GM23338 (cell line): ENCODE measurements at regions not wholly inside any gene's neighbourhood (a gene's known extent, or its start where the extent isn't known, plus 50 kb on each side); places are given as distances from the start of the nearest gene placed in this dataset.

Experiments used
- CTCF ChIP-seq, 2 experiments: fragments of 200-600 bp in 1 of 2; sonication (generic) in 1 of 2; conservative IDR thresholded peaks; 2 replicates each; pipeline versions ENCODE4 v1.5.1 to v1.6.1; 2016 to 2017; ENCODE audit warnings: antibody characterized with exemption in 2 of 2, low read depth in 2 of 2, mild to moderate bottlenecking in 2 of 2, moderate library complexity in 1 of 2
- EZH2 ChIP-seq: fragments of 200-600 bp; sonication (generic); IDR thresholded peaks from one replicate; pipeline ENCODE4 v1.8.0; 2017; ENCODE audit warnings: antibody characterized with exemption, mild to moderate bottlenecking, low read depth; ENCODE audit not compliant: unreplicated experiment
- EZH2phosphoT487 ChIP-seq: fragments of 200-600 bp; sonication (generic); IDR thresholded peaks from one replicate; pipeline ENCODE4 v1.8.1; 2018; ENCODE audit warnings: antibody characterized with exemption; ENCODE audit not compliant: unreplicated experiment
- JUNB ChIP-seq: IDR thresholded peaks from one replicate; pipeline ENCODE4 v1.6.1; 2016; ENCODE audit warnings: antibody characterized with exemption; ENCODE audit not compliant: unreplicated experiment
- NANOG ChIP-seq: IDR thresholded peaks from 2 replicates; pipeline ENCODE4 v1.6.1; 2016; ENCODE audit warnings: antibody characterized with exemption, borderline replicate concordance
- POLR2AphosphoS5 ChIP-seq: IDR thresholded peaks from 2 replicates; pipeline ENCODE4 v1.6.1; 2016; ENCODE audit warnings: antibody characterized with exemption, low read depth
- REST ChIP-seq: IDR thresholded peaks from one replicate; pipeline ENCODE4 v1.6.1; 2018; ENCODE audit warnings: antibody characterized with exemption; ENCODE audit not compliant: unreplicated experiment
- ZNF114 ChIP-seq: fragments of 250-450 bp; sonication (Bioruptor Pico); IDR thresholded peaks from 2 replicates; pipeline ENCODE4 v1.5.0; 2020; ENCODE audit warnings: mild to moderate bottlenecking, moderate library complexity
- ZNF462 ChIP-seq: fragments of 250-450 bp; sonication (Bioruptor Pico); IDR thresholded peaks from 2 replicates; pipeline ENCODE4 v1.5.0; 2020; ENCODE audit warnings: mild to moderate bottlenecking, moderate library complexity

GRCh38 chr12:28951935-28952334, 197.1 kb upstream of the FAR2 start (continued):
- TF ChIP-seq ZNF462 (CRISPR knock-in tag) (no peak), JUNB (no peak), ZNF114 (no peak), POLR2AphosphoS5 (no peak), EZH2phosphoT487 (no peak), NANOG (no peak), REST (no peak), CTCF (conservative IDR thresholded peaks at IDR 0.05; ENCODE audit: low read depth in 2 of 2) (no peak), EZH2 (no peak)
